GM23338 (cell line): ENCODE measurements at regions not wholly inside any gene's neighbourhood (a gene's known extent, or its start where the extent isn't known, plus 50 kb on each side); places are given as distances from the start of the nearest gene placed in this dataset.

Experiments
- CREB1 ChIP-seq: fragments of 250-450 bp; sonication (Bioruptor Pico); IDR thresholded peaks from 2 replicates; pipeline ENCODE4 v1.5.0; 2020; ENCODE audit warnings: low read depth, mild to moderate bottlenecking, moderate library complexity
- EZH2 ChIP-seq: fragments of 200-600 bp; sonication (generic); IDR thresholded peaks from one replicate; pipeline ENCODE4 v1.8.0; 2017; ENCODE audit warnings: antibody characterized with exemption, mild to moderate bottlenecking, low read depth; ENCODE audit not compliant: unreplicated experiment
- EZH2phosphoT487 ChIP-seq: fragments of 200-600 bp; sonication (generic); IDR thresholded peaks from one replicate; pipeline ENCODE4 v1.8.1; 2018; ENCODE audit warnings: antibody characterized with exemption; ENCODE audit not compliant: unreplicated experiment
- JUNB ChIP-seq: IDR thresholded peaks from one replicate; pipeline ENCODE4 v1.6.1; 2016; ENCODE audit warnings: antibody characterized with exemption; ENCODE audit not compliant: unreplicated experiment
- POLR2AphosphoS5 ChIP-seq: IDR thresholded peaks from 2 replicates; pipeline ENCODE4 v1.6.1; 2016; ENCODE audit warnings: antibody characterized with exemption, low read depth
- ZNF114 ChIP-seq: fragments of 250-450 bp; sonication (Bioruptor Pico); IDR thresholded peaks from 2 replicates; pipeline ENCODE4 v1.5.0; 2020; ENCODE audit warnings: mild to moderate bottlenecking, moderate library complexity
- ZNF331 ChIP-seq: fragments of 250-450 bp; sonication (Bioruptor Pico); IDR thresholded peaks from 2 replicates; pipeline ENCODE4 v1.5.0; 2020; ENCODE audit warnings: low read depth, mild to moderate bottlenecking, moderate library complexity
- TF ChIP-seq, protein P1 (sequence below), 2 experiments: fragments of 200-600 bp in 1 of 2; sonication (generic) in 1 of 2; conservative IDR thresholded peaks; 2 replicates each; pipeline versions ENCODE4 v1.5.1 to v1.6.1; 2016 to 2017; ENCODE audit warnings: antibody characterized with exemption in 2 of 2, low read depth in 2 of 2, mild to moderate bottlenecking in 2 of 2, moderate library complexity in 1 of 2
- TF ChIP-seq, protein P2 (sequence below): IDR thresholded peaks from one replicate; pipeline ENCODE4 v1.6.1; 2018; ENCODE audit warnings: antibody characterized with exemption; ENCODE audit not compliant: unreplicated experiment
- TF ChIP-seq, protein P3 (sequence below): IDR thresholded peaks from 2 replicates; pipeline ENCODE4 v1.6.1; 2016; ENCODE audit warnings: antibody characterized with exemption

DNA sequence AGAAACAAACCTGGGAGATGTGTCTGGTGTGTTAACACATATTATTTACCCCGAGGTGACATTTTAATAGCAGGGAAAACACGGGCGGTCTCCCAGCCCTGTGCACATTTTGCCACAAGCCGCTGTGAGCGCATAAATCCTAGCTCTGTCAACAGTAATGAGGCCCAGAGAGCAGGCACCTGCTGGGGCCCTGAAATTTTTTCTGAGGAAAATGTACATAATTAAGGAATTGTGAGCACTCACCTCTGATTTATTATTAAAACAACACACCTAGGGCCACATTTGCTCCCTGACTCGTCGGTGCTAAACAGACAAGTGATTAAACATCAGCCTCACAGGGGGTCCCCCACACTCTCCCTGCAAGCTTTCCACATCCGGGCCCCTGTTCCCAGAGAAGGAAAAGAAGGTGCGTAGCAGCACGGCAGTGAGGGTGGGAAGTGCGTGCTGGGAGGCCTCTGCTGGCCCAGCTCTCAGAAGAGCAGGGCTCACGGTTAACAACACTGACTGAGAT is 616.3 kb downstream of the UQCRFS1 start:
- TF ChIP-seq, protein P1, sequence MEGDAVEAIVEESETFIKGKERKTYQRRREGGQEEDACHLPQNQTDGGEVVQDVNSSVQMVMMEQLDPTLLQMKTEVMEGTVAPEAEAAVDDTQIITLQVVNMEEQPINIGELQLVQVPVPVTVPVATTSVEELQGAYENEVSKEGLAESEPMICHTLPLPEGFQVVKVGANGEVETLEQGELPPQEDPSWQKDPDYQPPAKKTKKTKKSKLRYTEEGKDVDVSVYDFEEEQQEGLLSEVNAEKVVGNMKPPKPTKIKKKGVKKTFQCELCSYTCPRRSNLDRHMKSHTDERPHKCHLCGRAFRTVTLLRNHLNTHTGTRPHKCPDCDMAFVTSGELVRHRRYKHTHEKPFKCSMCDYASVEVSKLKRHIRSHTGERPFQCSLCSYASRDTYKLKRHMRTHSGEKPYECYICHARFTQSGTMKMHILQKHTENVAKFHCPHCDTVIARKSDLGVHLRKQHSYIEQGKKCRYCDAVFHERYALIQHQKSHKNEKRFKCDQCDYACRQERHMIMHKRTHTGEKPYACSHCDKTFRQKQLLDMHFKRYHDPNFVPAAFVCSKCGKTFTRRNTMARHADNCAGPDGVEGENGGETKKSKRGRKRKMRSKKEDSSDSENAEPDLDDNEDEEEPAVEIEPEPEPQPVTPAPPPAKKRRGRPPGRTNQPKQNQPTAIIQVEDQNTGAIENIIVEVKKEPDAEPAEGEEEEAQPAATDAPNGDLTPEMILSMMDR (conservative IDR thresholded peaks at IDR 0.05; ENCODE audit: low read depth in 2 of 2): no peak
- TF ChIP-seq EZH2phosphoT487 (no peak), POLR2AphosphoS5 (no peak), JUNB (no peak), EZH2 (no peak), CREB1 (CRISPR knock-in tag) (no peak), ZNF114 (CRISPR knock-in tag) (no peak), ZNF331 (CRISPR knock-in tag) (no peak)
- TF ChIP-seq, protein P2, sequence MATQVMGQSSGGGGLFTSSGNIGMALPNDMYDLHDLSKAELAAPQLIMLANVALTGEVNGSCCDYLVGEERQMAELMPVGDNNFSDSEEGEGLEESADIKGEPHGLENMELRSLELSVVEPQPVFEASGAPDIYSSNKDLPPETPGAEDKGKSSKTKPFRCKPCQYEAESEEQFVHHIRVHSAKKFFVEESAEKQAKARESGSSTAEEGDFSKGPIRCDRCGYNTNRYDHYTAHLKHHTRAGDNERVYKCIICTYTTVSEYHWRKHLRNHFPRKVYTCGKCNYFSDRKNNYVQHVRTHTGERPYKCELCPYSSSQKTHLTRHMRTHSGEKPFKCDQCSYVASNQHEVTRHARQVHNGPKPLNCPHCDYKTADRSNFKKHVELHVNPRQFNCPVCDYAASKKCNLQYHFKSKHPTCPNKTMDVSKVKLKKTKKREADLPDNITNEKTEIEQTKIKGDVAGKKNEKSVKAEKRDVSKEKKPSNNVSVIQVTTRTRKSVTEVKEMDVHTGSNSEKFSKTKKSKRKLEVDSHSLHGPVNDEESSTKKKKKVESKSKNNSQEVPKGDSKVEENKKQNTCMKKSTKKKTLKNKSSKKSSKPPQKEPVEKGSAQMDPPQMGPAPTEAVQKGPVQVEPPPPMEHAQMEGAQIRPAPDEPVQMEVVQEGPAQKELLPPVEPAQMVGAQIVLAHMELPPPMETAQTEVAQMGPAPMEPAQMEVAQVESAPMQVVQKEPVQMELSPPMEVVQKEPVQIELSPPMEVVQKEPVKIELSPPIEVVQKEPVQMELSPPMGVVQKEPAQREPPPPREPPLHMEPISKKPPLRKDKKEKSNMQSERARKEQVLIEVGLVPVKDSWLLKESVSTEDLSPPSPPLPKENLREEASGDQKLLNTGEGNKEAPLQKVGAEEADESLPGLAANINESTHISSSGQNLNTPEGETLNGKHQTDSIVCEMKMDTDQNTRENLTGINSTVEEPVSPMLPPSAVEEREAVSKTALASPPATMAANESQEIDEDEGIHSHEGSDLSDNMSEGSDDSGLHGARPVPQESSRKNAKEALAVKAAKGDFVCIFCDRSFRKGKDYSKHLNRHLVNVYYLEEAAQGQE: no peak
- TF ChIP-seq, protein P3, sequence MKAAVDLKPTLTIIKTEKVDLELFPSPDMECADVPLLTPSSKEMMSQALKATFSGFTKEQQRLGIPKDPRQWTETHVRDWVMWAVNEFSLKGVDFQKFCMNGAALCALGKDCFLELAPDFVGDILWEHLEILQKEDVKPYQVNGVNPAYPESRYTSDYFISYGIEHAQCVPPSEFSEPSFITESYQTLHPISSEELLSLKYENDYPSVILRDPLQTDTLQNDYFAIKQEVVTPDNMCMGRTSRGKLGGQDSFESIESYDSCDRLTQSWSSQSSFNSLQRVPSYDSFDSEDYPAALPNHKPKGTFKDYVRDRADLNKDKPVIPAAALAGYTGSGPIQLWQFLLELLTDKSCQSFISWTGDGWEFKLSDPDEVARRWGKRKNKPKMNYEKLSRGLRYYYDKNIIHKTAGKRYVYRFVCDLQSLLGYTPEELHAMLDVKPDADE: no peak
